H1 (cell line): ENCODE measurements at regions not wholly inside any gene's neighbourhood (a gene's known extent, or its start where the extent isn't known, plus 50 kb on each side); places are given as distances from the start of the nearest gene placed in this dataset.

Experiments
- CTCF ChIA-PET: fragments of 300-600 bp; sonication (Branson Sonifier 250); formaldehyde crosslinking; loops from one replicate; lab custom pipeline; 2021; ENCODE audit not compliant: partially characterized antibody; lab: Charles Lee
- POLR2A ChIA-PET: fragments of 300-600 bp; sonication (Branson Sonifier 250); formaldehyde crosslinking; loops from one replicate; lab custom pipeline; 2021; ENCODE audit warnings: inconsistent platforms; ENCODE audit not compliant: partially characterized antibody; lab: Charles Lee
- DNase-seq, 2 experiments: peaks; one replicate each; pipeline versions ENCODE4 v3.0.0 to v3.0.0-alpha.2; 2010 to 2022; ENCODE audit warnings: low spot score in 2 of 2, low read depth in 1 of 2, mixed read lengths in 1 of 2
- FAIRE-seq: peaks from 2 replicates; lab custom pipeline; 2011; peaks lifted over from hg19 to GRCh38; lab: Jason Lieb, UNC
- H2AFZ ChIP-seq: 2 replicates; pipeline ENCODE4 v1.8.1; 2012; ENCODE audit warnings: low read length, inconsistent platforms
- H2AK5ac ChIP-seq: 2 replicates; pipeline ENCODE4 v1.6.1; 2013; ENCODE audit warnings: low read depth, low read length
- H2BK120ac ChIP-seq: replicated peaks from 2 replicates; pipeline ENCODE3; 2013; ENCODE audit warnings: low read depth, low read length, inconsistent platforms
- H2BK12ac ChIP-seq: 2 replicates; pipeline ENCODE4 v1.6.1; 2013; ENCODE audit warnings: low read depth, low read length
- H2BK15ac ChIP-seq: 2 replicates; pipeline ENCODE4 v1.6.1; 2013; ENCODE audit warnings: low read length
- H2BK20ac ChIP-seq: 2 replicates; pipeline ENCODE4 v1.6.1; 2013; ENCODE audit warnings: low read length
- H2BK5ac ChIP-seq: 2 replicates; pipeline ENCODE4 v1.6.1; 2013; ENCODE audit warnings: low read depth, low read length
- H3K14ac ChIP-seq: 2 replicates; pipeline ENCODE4 v1.6.1; 2013; ENCODE audit warnings: inconsistent platforms; ENCODE audit not compliant: insufficient read length
- H3K18ac ChIP-seq: 2 replicates; pipeline ENCODE4 v1.6.1; 2013; ENCODE audit warnings: low read length; ENCODE audit errors: extremely low read depth
- H3K23ac ChIP-seq: 2 replicates; pipeline ENCODE4 v1.6.1; 2013; ENCODE audit warnings: inconsistent platforms; ENCODE audit not compliant: insufficient read length
- H3K23me2 ChIP-seq: 2 replicates; pipeline ENCODE4 v1.6.1; 2013; ENCODE audit warnings: low read depth, low read length
- H3K27ac ChIP-seq: 2 replicates; pipeline ENCODE4 v1.6.1; 2011; ENCODE audit warnings: low read depth, low read length, inconsistent platforms
- H3K27me3 ChIP-seq, 4 experiments: replicated peaks in 1 of 4; 1 replicate in 1 of 4; 2 replicates in 3 of 4; pipeline versions ENCODE4 v1.6.1 to v1.8.1; 2011 to 2013; ENCODE audit warnings: low read length in 3 of 4, mild to moderate bottlenecking in 3 of 4, inconsistent platforms in 2 of 4, mixed read lengths in 2 of 4, moderate library complexity in 1 of 4; ENCODE audit not compliant: control insufficient read depth in 3 of 4, insufficient read depth in 3 of 4; ENCODE audit errors: extremely low read depth in 1 of 4
- H3K36me3 ChIP-seq, 4 experiments: 2 replicates each; pipeline versions ENCODE4 v1.6.1 to v1.8.1; 2011 to 2013; ENCODE audit warnings: mild to moderate bottlenecking in 4 of 4, low read length in 3 of 4, moderate library complexity in 2 of 4, control low read depth in 1 of 4, inconsistent platforms in 1 of 4; ENCODE audit not compliant: insufficient read depth in 4 of 4, control insufficient read depth in 2 of 4
- H3K4ac ChIP-seq: replicated peaks from 2 replicates; pipeline ENCODE3; 2013; ENCODE audit warnings: low read length, low read depth, mixed read lengths, inconsistent platforms; ENCODE audit not compliant: insufficient read length
- H3K4me1 ChIP-seq, 4 experiments: replicated peaks in 1 of 4; 1 replicate in 1 of 4; 2 replicates in 3 of 4; pipeline versions ENCODE4 v1.6.1 to v1.8.1; 2011 to 2013; ENCODE audit warnings: low read length in 3 of 4, inconsistent platforms in 2 of 4, mixed read lengths in 1 of 4; ENCODE audit not compliant: insufficient read depth in 4 of 4, control insufficient read depth in 3 of 4
- H3K4me2 ChIP-seq, 2 experiments: 2 replicates each; pipeline versions ENCODE4 v1.6.1 to v1.8.1; 2011 to 2013; ENCODE audit warnings: low read depth in 2 of 2, low read length in 2 of 2, control low read depth in 1 of 2, inconsistent platforms in 1 of 2, mild to moderate bottlenecking in 1 of 2; ENCODE audit not compliant: insufficient read depth in 1 of 2
- H3K4me3 ChIP-seq, 4 experiments: fragments of 200-600, 300-600 bp in 1 of 4; sonication (generic), shearing (Covaris generic), sonication (Bioruptor Twin) in 1 of 4; 2 replicates each; pipeline versions ENCODE4 v1.5.1 to v1.8.1; 2011 to 2016; ENCODE audit warnings: low read length in 4 of 4, low read depth in 3 of 4, control low read depth in 2 of 4, inconsistent platforms in 2 of 4, mild to moderate bottlenecking in 2 of 4, mixed read lengths in 1 of 4, moderate library complexity in 1 of 4; ENCODE audit not compliant: insufficient read depth in 2 of 4; ENCODE audit errors: extremely low read depth in 1 of 4
- H3K56ac ChIP-seq: replicated peaks from 2 replicates; pipeline ENCODE3; 2013; ENCODE audit warnings: low read depth, mild to moderate bottlenecking, mixed read lengths, low read length, inconsistent platforms; ENCODE audit not compliant: insufficient read length
- H3K79me1 ChIP-seq: 2 replicates; pipeline ENCODE4 v1.6.1; 2013; ENCODE audit warnings: low read depth, low read length, control low read depth
- H3K79me2 ChIP-seq, 2 experiments: 2 replicates each; pipeline versions ENCODE4 v1.6.1 to v1.8.1; 2012 to 2013; ENCODE audit warnings: low read length in 2 of 2, mild to moderate bottlenecking in 2 of 2, inconsistent platforms in 1 of 2; ENCODE audit not compliant: insufficient read depth in 2 of 2, control insufficient read depth in 1 of 2
- H3K9ac ChIP-seq, 4 experiments: replicated peaks in 1 of 4; 1 replicate in 1 of 4; 2 replicates in 3 of 4; pipeline versions ENCODE4 v1.6.1 to v1.8.1; 2011 to 2013; ENCODE audit warnings: low read depth in 3 of 4, low read length in 3 of 4, control low read depth in 2 of 4, mild to moderate bottlenecking in 2 of 4, moderate library complexity in 2 of 4, inconsistent platforms in 1 of 4; ENCODE audit errors: extremely low read depth in 1 of 4
- H3K9me3 ChIP-seq, 2 experiments: 2 replicates each; pipeline versions ENCODE4 v1.6.1 to v1.8.1; 2012 to 2013; ENCODE audit warnings: mild to moderate bottlenecking in 2 of 2, moderate library complexity in 2 of 2, control low read depth in 1 of 2, inconsistent platforms in 1 of 2, low read depth in 1 of 2, low read length in 1 of 2, mixed read lengths in 1 of 2; ENCODE audit not compliant: insufficient read depth in 2 of 2
- H4K20me1 ChIP-seq, 2 experiments: replicated peaks in 1 of 2; 2 replicates each; pipeline versions ENCODE3 to v1.8.1; 2011 to 2013; ENCODE audit warnings: inconsistent platforms in 2 of 2, low read length in 2 of 2, mild to moderate bottlenecking in 1 of 2; ENCODE audit not compliant: insufficient read depth in 2 of 2, control insufficient read depth in 1 of 2
- H4K5ac ChIP-seq: 2 replicates; pipeline ENCODE4 v1.6.1; 2013; ENCODE audit warnings: low read length, low read depth, mixed read lengths, inconsistent platforms; ENCODE audit not compliant: insufficient read length
- H4K8ac ChIP-seq: 2 replicates; pipeline ENCODE4 v1.8.0; 2013; ENCODE audit warnings: mild to moderate bottlenecking, moderate library complexity, low read length, inconsistent platforms; ENCODE audit not compliant: insufficient read depth; ENCODE audit errors: extremely low read depth
- H4K91ac ChIP-seq: replicated peaks from 2 replicates; pipeline ENCODE3; 2013; ENCODE audit warnings: low read length, mixed read lengths, inconsistent platforms; ENCODE audit not compliant: insufficient read length
- ASH2L ChIP-seq: fragments of 200-600, 300-600 bp; sonication (generic); IDR thresholded peaks from one replicate; pipeline ENCODE4 v1.7.1; 2017; ENCODE audit warnings: low read length
- CEBPB ChIP-seq: IDR thresholded peaks from 2 replicates; pipeline ENCODE4 v1.6.1; 2012; ENCODE audit warnings: low read depth, low read length
- CHD1 ChIP-seq: IDR thresholded peaks from 2 replicates; pipeline ENCODE4 v1.6.1; 2012; ENCODE audit warnings: low read depth, low read length, improper control_type of control experiment
- CHD2 ChIP-seq: IDR thresholded peaks from 2 replicates; pipeline ENCODE4 v1.6.1; 2012; ENCODE audit warnings: low read length, improper control_type of control experiment
- EGR1 ChIP-seq: IDR thresholded peaks from 2 replicates; pipeline ENCODE4 v1.6.1; 2011; ENCODE audit warnings: low read depth, low read length, borderline replicate concordance
- EP300 ChIP-seq, 2 experiments: IDR thresholded peaks; 1 replicate in 1 of 2; 2 replicates in 1 of 2; pipeline ENCODE4 v1.6.1; 2011 to 2012; ENCODE audit warnings: low read depth in 2 of 2, low read length in 2 of 2, mild to moderate bottlenecking in 2 of 2, borderline replicate concordance in 1 of 2, inconsistent platforms in 1 of 2, moderate library complexity in 1 of 2
- GTF2F1 ChIP-seq: IDR thresholded peaks from 2 replicates; pipeline ENCODE4 v1.6.1; 2012; ENCODE audit warnings: low read depth, low read length, improper control_type of control experiment, borderline replicate concordance
- JUN ChIP-seq: IDR thresholded peaks from 2 replicates; pipeline ENCODE4 v1.6.1; 2011; ENCODE audit warnings: low read depth, mild to moderate bottlenecking, improper control_type of control experiment, low read length
- KDM5A ChIP-seq: fragments of 200-600 bp; IDR thresholded peaks from 2 replicates; pipeline ENCODE4 v1.7.1; 2012; ENCODE audit warnings: mild to moderate bottlenecking, low read length, inconsistent platforms, mixed read lengths
- POLR2AphosphoS5 ChIP-seq: IDR thresholded peaks from 2 replicates; pipeline ENCODE4 v1.6.1; 2011; ENCODE audit warnings: low read depth, low read length
- RFX5 ChIP-seq: IDR thresholded peaks from 2 replicates; pipeline ENCODE4 v1.6.1; 2011; ENCODE audit warnings: low read depth, low read length, improper control_type of control experiment, borderline replicate concordance
- SIRT6 ChIP-seq: IDR thresholded peaks from one replicate; pipeline ENCODE4 v1.7.1; 2012; ENCODE audit warnings: low read length, inconsistent platforms
- SP1 ChIP-seq: IDR thresholded peaks from 2 replicates; pipeline ENCODE4 v1.6.1; 2011; ENCODE audit warnings: low read depth, low read length
- SRF ChIP-seq: IDR thresholded peaks from 2 replicates; pipeline ENCODE4 v1.6.1; 2011; ENCODE audit warnings: mild to moderate bottlenecking, low read depth, low read length, moderate library complexity
- SUZ12 ChIP-seq: fragments of 200-600 bp; sonication (generic); IDR thresholded peaks from 2 replicates; pipeline ENCODE4 v1.6.1; 2012; ENCODE audit warnings: mild to moderate bottlenecking, inconsistent platforms, low read length, moderate library complexity, mixed read lengths
- ZNF274 ChIP-seq: IDR thresholded peaks from 2 replicates; pipeline ENCODE4 v1.7.0; 2012; ENCODE audit warnings: low read length, borderline replicate concordance; ENCODE audit errors: extremely low read depth
- WGBS, 2 experiments: shearing (Covaris generic) in 1 of 2; methylation state at CpG; one replicate each; pipeline versions ENCODE4 v1.1.6 to v1.1.7; 2013 to 2015; ENCODE audit warnings: low lambda C conversion rate in 2 of 2, mixed read lengths in 2 of 2, inconsistent platforms in 1 of 2, low coverage in 1 of 2, missing lambda C conversion rate in 1 of 2; ENCODE audit not compliant: insufficient replicate concordance in 2 of 2, insufficient coverage in 1 of 2, insufficient read length in 1 of 2; ENCODE audit errors: extremely low coverage in 1 of 2, missing lambda C conversion rate in 1 of 2; 5-methylcytosine and 5-hydroxymethylcytosine counted together
- TF ChIP-seq, protein P1 (sequence below): IDR thresholded peaks from 2 replicates; pipeline ENCODE4 v1.6.1; 2012; ENCODE audit warnings: inconsistent platforms

DNA sequence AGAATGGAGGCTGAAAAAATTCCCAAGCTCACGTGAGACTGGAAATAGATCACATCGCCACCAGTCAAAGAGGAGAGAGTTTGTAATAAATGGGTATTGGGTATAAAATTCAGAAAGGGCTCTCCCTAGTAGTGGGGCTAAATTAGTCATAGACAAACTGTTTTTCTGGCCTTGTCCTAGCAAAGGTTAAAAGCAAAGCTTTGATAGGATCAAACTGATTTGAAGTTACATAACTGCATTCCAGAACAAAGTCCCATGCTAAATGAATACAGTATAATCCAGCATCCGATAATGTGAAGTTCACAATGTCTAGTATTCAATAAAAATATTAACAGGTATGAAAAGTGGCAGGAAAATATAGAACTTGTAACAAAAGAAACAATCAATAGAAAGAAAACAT, 149.8 kb upstream of the ATXN1 start:
- no peak for DNase-seq
- Histone ChIP-seq H3K4me2 (no peak overlapping the region), H3K79me2 (no peaks in the 10 kb centered on the region), H3K36me3 (no peaks in the 10 kb centered on the region), H2AK5ac (no peak overlapping the region), H4K20me1 (no peaks in the 10 kb centered on the region), H3K27me3 (no peaks in the 10 kb centered on the region), H2AFZ (no peak overlapping the region), H3K18ac (no peak overlapping the region), H3K56ac (no peak overlapping the region), H2BK15ac (no peak overlapping the region), H4K5ac (no peak overlapping the region), H3K4ac (no peak overlapping the region), H2BK120ac (no peak overlapping the region), H3K27ac (no peak overlapping the region), H3K4me1 (no peaks in the 10 kb centered on the region), H2BK5ac (no peak overlapping the region), H3K4me3 (no peak overlapping the region), H3K79me1 (no peaks in the 10 kb centered on the region), H2BK12ac (no peak overlapping the region), H4K8ac (no peak overlapping the region), H3K14ac (no peak overlapping the region), H3K23ac (no peak overlapping the region), H4K91ac (no peak overlapping the region), H3K23me2 (no peaks in the 10 kb centered on the region), H3K9ac (no peak overlapping the region), H2BK20ac (no peak overlapping the region), H3K9me3 (no peaks in the 10 kb centered on the region)
- POLR2A ChIA-PET = no interaction called here
- 95% methylated on average over 3 of the region's 3 CpGs; no CpG with 5 or more reads in 1 of the 2 experiments for WGBS, 2 experiments
- no peak for FAIRE-seq
- CTCF ChIA-PET = interaction anchor here (1.0 to 1.2 kb wide), 2 partner anchors 8 to 40 kb away, joined by 3 to 4 read pairs; no protein-coding TSS in a partner anchor
- no peak for TF ChIP-seq CHD2
- no peak for TF ChIP-seq RFX5
- TF ChIP-seq EGR1 = no peak
- TF ChIP-seq SUZ12 = no peak
- no peak for TF ChIP-seq SIRT6
- TF ChIP-seq POLR2AphosphoS5 = no peak
- no peak for TF ChIP-seq SP1
- TF ChIP-seq ASH2L = no peak
- no peak for TF ChIP-seq CHD1
- TF ChIP-seq GTF2F1 = no peak
- TF ChIP-seq, protein P1, sequence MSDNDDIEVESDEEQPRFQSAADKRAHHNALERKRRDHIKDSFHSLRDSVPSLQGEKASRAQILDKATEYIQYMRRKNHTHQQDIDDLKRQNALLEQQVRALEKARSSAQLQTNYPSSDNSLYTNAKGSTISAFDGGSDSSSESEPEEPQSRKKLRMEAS = no peak
- TF ChIP-seq KDM5A = no peak
- TF ChIP-seq EP300 (IDR thresholded peaks at IDR 0.05; ENCODE audit: borderline replicate concordance in 1 of 2, low read depth in 2 of 2, low read length in 2 of 2) = no peak
- TF ChIP-seq SRF = no peak
- TF ChIP-seq JUN = no peak
- TF ChIP-seq ZNF274 = no peak
- TF ChIP-seq CEBPB = no peak
